ENCODE measurements at regions not wholly inside any gene's neighbourhood (a gene's known extent, or its start where the extent isn't known, plus 50 kb on each side); places are given as distances from the start of the nearest gene placed in this dataset.

GRCh38 chr20:12337601-12338000 is 419.9 kb downstream of the BTBD3 start:
- TF ChIP-seq ZBTB21 (tag by site-specific recombination; IDR thresholded peaks at IDR 0.05) (no peak), KLF7 (tag by site-specific recombination; IDR thresholded peaks at IDR 0.05; ENCODE audit: borderline replicate concordance) (no peak), CTCF (tag by site-specific recombination; IDR thresholded peaks at IDR 0.05) (no peak), ZNF366 (tag by site-specific recombination; conservative IDR thresholded peaks at IDR 0.05) (no peak)
